ENCODE measurements at regions not wholly inside any gene's neighbourhood (a gene's known extent, or its start where the extent isn't known, plus 50 kb on each side); places are given as distances from the start of the nearest gene placed in this dataset.

DNA sequence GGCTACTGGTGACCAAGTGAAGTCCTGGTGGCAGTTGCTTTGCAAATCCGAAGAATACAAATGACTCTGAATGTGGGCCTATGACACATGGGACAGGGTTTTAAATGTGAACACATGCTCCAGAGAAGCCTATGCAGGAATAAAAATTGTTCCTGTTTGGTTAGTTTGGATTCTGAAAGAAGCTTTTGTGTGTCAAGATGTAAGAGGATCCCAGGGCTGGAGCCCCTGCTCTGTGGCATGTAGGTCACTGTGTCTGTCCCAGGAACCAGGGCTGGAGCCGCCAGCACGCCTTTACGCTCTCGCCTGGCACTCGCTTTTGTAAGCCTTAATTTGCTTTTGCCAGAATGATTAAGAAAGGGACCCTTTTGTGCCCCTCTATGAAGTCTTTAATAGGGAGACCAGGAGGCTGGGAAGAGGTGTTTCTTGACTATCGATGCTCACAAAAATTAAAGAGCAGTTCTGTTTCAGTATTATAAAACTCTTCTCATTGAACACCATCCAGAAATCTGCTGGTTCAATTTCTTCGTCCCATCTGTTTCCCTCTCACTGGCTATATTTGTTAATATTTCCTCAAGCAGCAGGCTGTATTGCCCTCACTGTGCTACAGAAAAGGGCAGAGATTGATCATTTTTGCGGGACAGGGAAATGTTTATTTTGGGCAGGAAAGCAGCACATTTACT lies 532.7 kb upstream of the POU3F3 start:
- DNase-seq (ENCODE audit: low read depth): no peak

DNA sequence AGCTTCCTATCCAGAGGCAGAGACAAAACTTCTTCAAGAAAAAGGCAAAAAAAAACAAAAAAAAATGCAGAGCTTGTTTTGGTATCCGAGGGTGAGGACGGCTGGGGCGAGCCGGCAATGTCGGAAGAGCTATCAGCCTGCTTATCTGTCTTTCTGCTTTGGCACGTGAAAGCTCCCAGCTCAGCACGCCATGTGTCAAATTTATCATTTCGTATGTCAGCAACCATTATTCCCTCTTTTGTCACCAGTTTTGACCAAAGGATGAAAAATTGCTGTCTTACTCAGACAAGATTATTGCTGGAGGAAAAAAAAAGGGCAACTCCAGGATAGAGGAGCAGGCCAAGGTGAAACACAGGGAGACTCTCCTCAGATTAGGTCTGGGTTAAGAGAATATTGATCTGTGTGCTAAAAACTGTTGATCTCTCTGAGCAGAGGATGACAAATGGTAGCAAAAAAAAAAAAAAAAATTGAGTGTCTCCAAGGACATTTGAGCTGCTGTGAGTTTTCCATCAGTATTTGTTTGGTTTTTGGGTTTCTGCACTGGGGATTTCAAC lies 532.0 kb upstream of the POU3F3 start:
- DNase-seq (ENCODE audit: low read depth): no peak

DNA sequence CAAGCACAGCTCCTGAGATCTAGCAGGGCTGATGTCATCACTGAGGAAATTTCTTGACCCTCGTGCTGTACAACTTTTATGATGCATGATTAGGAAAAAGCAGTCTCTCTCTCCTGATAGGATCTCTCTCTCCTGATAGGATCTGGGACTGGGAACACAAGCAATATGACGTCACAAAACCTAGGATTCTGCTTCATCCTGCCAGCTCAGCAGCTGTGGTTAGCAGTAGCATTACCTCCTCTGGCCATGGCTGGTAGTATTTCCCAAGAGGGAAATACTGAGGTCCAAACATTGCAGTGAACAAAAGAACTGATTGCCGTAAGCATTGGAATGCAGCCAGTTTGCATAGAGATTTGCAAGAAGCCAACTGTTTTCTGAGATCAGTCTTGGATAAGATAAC lies 521.2 kb upstream of the POU3F3 start:
- no peak for DNase-seq (ENCODE audit: low read depth)

DNA sequence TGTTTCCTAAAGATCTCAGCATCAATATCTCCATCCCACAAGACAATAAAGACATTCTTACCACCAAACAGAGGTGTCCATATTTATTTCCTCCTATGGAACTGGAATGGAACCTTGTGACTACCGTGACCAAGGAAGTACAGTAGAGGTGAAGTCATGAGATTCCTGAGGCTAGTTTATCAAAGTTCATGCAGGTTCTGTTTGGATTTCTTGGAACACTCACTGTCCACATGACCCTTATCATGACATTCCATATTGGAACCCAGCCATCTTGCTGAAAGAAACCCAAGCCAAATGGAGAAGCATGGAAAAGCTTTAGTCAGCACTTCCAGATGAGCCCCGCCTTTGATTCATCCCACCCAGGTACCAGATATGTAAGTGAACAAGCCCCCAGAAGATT lies 516.0 kb upstream of the POU3F3 start:
- no peak for DNase-seq (ENCODE audit: low read depth)

DNA sequence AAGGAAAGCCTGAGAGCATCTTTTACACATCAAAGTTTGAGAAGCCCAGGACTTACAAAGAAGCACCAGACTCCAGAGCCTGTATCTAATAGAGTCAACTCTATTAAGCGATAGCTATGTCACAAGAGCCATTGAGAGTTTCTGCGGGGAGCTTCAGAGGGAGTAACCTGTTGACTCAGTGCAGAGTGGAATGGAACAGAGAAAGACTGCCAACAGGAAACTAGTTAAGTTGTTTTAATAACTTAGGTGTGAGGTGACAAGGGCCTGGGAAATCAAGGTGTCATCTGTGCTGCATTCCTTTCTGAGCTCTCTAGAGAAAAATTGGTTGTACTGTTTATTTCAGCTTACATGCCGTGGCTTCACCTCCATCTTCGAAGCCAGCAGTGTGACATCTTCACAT lies 513.8 kb upstream of the POU3F3 start:
- no peak for DNase-seq (ENCODE audit: low read depth)

DNA sequence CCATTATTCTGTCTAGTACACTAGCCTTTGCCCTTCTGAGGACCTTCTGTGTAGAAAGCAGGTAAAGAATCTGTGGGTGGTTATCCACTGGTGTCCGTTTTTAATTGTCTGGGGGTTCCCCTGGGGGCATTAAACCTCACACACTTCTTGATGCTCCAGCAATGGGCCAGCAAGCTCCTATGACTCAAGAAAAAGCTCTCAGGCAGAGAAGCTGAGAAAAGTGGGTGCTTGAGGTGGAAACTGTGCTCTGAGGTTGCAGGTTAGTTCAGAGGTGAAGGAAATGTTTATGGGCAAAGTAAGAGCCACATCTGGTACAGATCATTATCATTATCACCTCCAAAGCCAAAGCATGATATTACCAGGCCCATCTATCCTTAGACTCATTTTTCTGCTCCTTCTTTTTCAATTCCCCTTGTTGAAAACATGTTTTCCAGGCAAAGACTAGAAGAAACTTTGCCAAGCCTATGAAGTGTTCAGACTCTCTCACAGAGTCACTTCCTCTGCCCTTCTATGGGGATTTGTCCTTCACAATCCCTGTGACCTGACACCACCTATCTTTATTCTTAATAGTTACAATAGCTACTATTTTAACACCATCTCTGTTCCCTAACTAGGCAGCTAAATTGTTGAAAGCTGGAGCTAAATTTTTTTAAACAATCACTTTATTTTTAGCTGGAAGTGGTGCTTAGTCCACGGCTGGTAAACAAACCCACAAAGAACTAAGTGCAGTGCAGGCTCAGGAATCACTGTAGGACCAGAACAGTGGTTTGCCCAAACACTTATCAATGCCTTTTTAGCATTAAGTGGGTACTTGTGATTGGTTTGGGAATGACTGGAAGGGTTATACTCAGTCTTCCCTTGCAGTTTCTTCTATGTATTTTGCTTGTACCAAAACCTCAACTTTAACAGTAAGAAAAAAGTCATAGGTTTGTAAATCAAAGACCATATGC lies 512.8 kb upstream of the POU3F3 start:
- DNase-seq (ENCODE audit: low read depth): no peak

DNA sequence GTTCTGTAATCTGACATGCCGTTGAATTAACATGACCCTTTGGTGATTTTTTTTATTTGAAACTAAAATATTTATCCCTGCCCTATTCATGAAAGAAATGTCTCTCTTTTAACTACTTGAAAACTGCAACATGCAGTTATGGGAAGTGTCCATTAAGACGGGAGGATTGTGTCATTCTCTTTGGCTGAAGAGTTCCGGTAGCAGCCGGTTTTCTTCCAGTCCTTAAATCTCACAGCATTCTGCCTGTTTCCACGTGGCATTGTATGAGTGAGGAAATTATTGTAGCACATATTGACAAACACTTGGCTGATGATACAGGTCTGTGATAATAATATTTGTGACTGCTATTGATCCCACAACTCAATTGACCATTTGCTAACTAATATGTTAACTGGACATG lies 509.6 kb upstream of the POU3F3 start:
- DNase-seq (ENCODE audit: low read depth): no peak

DNA sequence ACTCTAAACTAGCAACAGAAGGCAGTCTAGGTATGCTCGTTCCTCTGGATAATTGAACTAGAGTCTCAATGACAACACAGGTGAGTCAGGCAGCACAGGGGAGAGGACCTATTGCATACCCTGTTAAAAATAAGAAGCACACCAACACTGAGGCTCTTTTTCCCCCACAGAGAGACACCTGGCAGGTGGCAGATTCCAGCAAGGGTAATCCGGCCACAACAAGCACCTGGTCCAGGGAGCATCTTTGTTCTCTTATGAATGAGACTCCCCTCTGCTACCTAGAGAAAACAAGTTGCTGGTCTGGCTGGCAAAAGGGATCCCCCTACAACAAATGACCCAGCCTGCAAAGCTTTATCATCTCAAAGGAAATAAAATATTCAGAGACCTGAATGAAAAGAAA lies 508.9 kb upstream of the POU3F3 start:
- no peak for DNase-seq (ENCODE audit: low read depth)

DNA sequence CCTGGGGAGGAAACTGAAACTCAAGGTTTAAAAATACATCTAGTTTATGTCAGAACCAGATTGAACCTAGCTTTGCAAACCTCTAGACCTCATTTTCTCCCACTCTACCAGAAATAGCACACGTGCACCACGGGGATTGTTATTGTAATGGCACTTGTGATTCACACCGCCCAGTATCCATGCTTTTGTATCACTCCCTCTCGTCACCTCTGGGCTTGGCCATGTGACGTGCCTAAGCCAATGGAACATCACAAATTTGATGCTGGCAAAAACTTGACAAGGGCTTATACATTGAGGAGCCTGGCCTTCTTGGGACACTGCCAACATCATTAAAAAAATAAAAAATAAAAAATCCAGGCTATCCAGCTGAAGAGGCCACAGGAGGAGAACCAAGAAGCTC lies 495.8 kb upstream of the POU3F3 start:
- DNase-seq (ENCODE audit: low read depth): no peak

DNA sequence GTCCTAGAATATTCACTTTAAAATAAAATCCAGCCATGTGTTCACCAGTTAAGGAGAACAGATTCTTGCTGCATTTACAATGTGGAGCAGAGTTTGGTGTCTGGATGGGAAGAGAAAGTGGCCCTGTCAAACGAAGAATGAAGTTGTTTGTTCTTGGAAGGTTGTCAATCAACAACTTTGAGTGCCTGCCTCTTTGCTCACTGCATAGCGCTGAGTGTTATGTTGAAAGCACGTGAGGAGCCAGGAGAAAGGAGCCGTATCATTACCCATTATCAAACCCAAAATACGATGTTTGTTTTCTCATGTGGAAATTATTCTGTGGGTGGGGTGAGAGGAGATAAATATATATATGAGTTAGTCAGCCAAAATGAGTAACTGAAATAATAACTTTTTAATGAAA lies 492.5 kb upstream of the POU3F3 start:
- DNase-seq (ENCODE audit: low read depth): no peak

DNA sequence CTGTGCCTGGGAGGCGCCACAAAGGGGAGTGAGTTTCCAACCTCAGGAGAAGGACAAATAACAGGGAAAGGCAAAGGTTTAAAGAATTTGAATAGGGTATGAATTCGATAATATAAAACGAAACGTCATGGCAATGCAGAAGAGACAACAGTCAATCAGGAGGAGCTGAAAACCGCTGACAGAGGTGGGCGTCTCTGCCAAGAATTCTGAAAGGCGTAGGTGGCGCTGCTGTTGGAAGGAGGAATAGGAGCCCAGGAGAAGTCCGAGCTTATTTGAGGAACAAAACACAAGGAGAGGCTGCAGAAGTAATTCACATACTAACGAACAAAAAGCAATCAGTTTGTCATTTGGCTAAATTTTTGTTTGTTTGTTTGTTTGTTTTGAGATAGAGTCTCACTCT lies 485.8 kb upstream of the POU3F3 start:
- no peak for DNase-seq (ENCODE audit: low read depth)

DNA sequence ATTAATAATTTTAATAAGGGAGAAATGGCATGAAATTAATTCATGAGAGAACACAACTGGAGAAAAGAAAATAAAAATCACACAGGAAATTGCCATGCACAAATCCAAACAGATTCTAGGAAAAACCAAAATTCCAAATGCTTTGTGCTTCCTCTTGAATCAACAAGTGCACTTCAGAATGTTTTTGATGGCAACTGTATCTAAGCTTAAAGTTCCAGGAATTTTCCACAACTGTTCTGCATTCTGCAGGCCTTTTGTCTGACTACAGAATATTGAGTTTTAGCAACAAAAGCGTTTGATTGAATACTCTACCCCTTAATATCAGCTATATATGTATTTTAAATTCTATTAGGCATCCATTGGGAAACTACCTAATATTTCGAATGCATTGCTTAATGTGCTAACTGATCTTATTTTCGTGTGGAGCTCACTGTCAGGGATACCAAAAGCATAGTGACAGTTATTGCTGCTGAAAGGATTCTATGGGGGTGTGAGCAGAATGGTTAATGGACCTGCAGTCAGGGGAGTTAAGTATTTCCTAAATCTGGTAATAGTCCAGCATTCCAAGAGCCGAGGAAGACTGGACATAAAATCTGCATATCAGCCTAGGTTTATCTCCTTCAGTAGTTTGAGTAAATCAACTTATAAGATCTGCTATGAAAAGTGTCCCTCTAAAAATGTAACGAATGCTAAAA lies 482.7 kb upstream of the POU3F3 start:
- DNase-seq (ENCODE audit: low read depth): no peak

DNA sequence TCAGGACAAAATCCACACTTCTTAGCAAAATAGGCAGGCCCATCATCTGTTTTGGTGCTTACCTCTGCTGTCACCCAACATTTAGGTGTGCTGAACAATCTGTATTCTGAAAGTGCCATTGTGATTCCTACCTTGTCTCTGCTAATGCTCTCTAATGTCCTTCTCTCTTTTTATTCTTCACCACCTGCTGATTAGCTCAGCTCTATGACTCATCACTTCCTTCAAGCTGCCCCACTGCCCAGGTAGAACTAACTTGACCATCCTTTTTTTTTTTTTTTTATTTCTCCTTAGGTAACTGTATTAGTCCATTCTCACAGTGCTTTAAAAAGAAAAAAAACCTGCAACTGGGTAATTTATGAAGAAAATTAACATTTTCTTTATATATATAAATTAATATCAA lies 478.7 kb upstream of the POU3F3 start:
- DNase-seq (ENCODE audit: low read depth): no peak

DNA sequence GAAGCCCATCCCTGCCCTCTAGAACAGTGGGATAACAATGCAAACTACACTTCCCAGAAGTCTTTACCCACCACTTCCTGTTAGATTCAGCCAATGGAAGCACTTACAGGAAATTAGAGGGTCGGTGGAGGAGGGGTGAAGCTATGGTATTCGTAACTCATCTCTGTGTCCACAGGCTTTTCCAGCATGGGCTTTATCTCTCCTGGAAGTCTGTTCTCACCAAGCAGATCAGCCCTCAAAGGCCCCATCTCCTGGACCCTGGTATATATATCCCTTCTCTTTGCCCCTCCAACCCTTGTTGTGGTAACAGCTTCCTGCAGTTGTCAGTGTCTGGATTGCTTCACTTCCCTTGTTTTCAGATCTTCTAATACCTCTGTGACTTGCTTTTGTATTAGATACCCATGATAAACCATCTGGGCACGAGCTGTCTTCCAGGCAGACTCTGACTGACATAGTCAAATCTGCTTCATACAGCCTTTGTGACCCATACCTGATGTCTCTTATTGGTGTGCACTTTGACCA lies 475.0 kb upstream of the POU3F3 start:
- DNase-seq (ENCODE audit: low read depth): no peak

DNA sequence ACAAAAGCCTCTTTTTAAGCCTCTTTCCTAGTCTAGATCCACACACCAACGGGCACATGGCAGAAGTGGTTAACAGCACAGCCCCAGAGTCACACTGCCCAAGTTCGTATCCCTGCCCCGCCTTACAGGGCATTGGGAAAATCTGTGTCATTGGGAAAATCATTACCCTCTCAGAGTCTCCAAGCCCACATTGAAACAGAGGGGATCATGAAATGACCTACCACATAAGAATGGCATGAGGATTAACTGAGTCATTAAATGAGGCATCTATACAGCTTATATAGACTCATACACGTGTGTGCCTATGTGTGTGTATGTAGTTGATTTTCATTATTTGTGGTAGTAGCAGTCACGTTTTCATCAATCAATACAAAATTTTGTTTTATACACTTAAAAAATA lies 469.0 kb upstream of the POU3F3 start:
- no peak for DNase-seq (ENCODE audit: low read depth)

DNA sequence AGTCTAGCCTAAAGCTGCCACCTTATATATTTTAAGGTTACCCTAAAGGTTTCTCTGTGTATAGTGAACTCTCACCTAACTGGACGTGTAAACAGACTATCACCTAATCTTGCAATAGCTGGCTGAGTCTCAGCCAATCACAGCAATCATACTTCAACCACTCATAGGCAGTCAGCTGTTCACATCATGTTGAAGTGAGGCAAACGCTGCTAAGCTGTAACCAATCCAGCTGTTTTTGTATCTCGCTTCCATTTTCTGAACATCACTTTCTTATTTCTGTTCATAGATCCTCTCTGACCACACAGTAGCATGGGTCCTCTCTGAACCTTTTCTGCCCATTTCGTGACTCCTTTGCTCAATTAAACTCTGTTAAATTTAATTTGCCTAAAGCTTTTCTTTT lies 468.2 kb upstream of the POU3F3 start:
- DNase-seq (ENCODE audit: low read depth): no peak

DNA sequence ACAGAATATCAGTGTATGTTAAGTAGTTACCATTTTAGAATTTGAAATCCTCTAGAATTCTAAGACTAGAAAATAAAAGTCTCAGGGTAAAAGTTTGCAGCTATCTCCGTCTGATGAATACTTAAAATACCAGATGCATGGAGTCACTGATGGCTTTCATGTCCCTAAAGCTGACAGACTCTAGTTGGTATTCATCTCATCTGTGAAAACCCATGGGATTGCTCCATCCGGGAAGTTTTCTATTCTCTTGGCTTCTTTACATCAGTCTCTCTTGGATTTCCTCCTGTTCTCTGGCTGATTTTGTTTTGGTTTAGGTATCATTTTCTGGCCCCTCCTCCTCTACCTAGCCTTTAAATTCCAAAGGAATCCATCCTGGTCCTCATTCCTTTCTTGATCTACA lies 465.6 kb upstream of the POU3F3 start:
- DNase-seq (ENCODE audit: low read depth): no peak

DNA sequence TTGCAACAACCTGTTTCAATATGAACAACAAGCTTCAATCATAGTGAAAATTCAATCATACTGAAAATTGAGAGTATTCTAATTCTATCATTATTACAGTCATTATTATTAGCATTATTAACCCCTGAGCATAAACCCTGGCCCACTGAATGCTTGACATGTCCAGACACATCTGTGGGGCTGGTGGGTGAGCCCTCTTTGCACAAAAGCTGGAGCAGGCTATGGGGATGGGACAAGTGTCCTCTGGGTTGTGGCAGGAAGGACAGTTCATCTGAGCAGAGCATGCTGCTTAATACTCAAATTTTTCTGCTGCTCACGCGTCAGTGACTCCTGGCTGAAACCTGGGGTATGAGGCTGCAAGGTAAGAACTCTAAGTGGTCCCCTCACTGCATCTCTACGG lies 451.1 kb upstream of the POU3F3 start:
- DNase-seq (ENCODE audit: low read depth): no peak

DNA sequence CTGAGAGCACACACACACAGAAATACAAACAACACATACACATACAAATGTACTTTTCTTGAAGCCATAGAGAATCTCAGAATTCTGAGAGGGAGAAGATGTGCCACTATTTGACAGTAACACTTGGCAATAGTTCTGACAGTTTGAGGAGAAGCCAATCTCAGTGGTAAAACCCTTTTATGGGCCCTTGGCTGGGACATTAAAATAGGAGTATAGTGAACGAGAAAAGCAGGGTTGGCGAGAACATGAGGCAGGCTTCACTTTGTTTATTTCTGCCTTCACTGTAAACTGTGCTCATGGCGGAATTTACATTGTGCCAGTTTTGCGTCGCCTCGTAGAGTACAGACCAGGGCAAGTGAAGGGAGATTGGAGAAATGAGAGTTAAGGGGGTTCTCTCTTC lies 449.4 kb upstream of the POU3F3 start:
- DNase-seq (ENCODE audit: low read depth): no peak

DNA sequence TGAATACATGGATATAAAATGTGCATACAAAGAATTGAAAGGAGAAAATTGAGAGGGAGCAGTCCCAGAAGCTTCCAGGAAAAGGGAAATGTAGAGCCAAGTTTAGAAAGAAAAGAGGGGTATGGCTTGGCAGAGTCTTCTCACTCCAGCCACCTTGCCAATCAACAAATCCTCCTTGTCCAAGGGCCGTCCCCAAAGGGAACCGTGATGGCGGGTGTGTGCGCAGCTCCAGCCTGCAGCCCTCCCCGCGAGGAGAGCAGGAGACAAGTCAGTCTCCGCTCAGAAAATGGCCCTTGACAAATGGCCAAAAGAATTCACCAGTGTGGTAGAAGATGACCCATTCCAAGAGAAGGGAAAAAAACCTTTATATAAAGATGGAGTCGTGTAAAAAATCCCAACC lies 448.3 kb upstream of the POU3F3 start:
- no peak for DNase-seq (ENCODE audit: low read depth)

DNA sequence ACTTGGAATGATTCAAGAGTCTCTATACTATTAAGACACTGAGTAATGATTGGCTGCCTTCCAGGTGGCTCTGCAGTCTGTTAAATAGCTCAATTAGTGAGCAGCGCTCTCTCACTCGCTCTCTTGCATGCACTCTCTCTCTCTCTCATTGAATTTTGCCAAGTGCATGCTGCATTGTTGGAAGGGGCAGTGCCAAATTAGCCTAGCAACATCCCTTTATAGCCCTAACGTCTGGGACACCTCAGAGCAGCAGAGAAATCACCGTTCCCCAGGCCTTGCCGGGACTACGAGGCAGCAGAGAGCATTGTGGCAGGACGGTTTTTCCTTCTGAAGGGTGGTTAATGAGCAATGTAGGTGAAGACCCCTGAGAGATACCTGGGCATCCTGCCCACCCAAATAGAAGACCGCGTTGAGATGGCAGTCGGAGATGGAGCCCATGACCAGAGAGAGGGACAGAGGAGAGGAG lies 447.6 kb upstream of the POU3F3 start:
- DNase-seq (ENCODE audit: low read depth): no peak

DNA sequence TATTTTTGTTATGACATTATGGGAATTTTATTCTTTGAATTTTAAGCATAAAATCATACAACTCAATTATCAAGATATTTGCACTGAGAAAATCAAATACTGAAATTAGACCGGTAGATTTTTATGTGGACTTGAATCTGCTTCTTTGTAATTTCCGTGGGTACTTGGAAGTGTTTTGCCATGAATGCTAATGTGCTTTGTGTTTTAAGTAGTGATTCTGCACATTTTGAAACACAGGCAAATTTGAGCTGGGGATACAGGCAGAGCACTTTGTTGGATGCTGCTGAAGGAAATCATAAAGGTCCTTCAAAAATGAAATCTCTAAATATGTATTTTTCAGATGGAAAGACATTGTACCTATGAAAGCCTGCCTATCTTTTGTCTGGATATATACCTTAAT lies 446.3 kb upstream of the POU3F3 start:
- DNase-seq (ENCODE audit: low read depth): no peak

Measured in ELR (cell line).